Hematopoietic multipotent progenitor cell treated with erythropoietin and hydrocortisone succinate and interleukin-3 and kit ligand, for 8 days (in vitro differentiated cells): ENCODE measurements at regions not wholly inside any gene's neighbourhood (a gene's known extent, or its start where the extent isn't known, plus 50 kb on each side); places are given as distances from the start of the nearest gene placed in this dataset.

Experiments used
- DNase-seq: peaks from one replicate; pipeline ENCODE4 v3.0.0-alpha.2; 2015

DNA sequence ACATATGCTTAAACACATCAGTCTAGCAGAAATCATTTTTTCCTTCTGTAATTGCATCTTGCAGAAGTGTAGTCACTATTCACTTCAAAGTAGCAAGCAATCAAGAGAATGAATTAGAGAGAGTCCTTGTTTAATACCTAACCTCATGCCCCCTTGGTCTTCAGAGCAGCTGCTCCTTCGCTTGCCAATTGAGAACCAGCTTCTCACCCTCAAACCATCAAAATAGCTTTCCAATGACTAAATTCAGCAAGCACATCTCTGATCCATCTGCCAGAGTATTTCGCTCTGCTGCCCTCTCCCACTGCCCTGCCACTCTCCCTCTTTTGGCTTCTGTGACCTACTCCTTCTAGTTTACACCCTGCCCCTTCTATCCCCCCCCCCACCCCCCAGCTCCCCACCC is 120.7 kb upstream of the AGAP1 start:
- DNase-seq, result no peak

DNA sequence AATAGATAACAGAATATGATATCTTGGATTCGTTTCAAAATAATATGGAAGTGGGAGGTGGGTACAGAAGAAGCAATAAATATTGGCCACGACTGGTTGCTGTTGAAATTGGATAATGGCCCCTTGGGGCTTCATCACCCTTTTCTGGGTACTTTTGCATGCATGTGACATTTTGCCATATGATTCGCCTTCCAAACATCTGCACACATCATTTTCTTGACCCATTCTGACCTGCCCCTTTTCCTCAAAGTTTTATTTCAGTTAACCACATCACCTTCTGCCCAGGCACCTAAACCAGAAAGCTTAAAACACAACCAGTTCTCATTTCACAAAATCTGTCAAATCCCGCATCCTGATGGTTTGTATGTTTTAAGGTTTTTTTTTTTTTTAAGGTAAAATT is 116.7 kb upstream of the AGAP1 start:
- no peak for DNase-seq

DNA sequence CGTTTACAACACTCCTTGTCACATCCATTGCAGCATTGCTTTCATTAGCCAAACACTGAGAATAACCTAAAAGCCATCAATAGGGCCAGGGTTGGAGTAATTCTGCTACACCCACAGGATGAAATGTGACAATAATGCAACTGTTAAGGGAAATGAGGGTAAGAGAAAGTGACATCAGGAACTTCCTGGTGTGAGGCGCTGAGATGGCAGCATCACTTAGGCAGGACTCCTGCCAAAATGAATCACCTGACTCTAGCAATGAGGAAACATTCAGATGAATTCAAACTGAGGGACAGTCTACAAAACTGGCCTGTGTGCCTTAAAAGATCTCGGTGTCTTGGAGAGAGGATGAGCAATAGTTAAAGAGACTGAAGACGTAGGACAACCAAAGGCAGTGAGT is 115.6 kb upstream of the AGAP1 start:
- DNase-seq, result no peak

DNA sequence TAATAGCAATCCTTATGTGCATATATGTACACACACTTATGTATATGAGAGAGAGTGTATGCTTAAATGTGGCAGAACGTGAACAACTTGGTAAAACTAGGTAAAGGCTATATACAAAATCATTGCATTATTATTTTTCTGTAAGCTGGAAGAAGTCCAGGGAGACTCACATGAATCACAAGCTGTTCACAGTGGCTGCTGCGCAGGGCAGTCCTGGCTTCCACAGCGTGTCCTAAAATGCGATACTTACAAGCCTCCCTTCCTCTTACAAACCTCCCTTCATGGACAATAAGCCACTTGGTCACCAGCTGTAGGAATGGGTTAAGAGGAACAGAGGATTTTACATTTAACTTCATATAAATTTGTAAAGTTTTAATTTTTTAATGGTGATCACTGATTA is 114.9 kb upstream of the AGAP1 start:
- no peak for DNase-seq

DNA sequence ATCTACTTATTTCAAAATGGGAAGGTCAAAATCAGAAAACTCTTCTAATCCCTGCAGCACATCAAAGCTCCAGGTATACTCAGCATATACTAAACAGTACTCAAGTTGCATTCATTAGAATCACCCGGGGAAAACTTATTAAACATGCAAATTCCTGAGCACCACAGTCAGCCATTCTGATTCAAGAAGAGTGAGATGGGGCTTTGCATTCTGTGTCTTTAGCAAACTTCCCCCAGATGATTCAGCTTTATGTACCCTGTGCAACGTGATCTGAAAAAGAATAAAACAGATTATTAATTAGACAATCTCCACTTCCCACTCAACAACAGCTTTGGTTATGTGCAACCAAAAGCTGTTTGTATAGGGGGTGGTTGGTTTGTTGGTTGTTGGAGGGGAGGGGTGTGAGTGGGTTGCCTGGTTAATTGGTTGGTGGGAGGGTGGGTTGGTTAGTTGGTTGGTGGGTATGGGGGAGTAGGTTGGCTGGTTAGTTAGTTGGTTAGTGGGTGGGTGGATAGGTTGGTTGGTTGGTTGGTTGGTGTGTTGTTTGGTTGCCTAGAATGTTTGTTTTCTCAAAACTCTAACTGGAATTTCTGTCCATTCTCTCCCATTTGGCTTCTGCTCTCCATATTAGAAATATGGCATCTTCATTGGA is 112.5 kb upstream of the AGAP1 start:
- no peak for DNase-seq

DNA sequence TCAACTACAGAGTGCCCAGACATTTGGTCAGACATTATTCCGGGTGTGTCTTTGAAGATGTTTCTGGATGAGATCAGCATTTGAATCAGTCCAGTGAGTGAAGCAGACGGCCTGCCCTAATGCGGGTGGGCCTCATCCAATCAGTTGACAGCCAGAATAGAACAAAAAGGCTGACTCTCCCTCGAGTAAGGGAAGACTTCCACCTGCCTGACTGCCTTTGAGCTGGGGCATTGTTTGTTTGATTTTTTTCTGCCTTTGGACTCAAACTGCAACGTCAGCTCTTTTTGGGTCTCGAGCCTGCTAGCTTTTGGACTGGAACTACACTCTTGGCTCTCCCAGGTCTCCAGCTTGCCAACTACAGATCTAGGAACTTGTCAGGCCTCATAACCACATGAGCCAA is 111.7 kb upstream of the AGAP1 start:
- DNase-seq, result no peak

DNA sequence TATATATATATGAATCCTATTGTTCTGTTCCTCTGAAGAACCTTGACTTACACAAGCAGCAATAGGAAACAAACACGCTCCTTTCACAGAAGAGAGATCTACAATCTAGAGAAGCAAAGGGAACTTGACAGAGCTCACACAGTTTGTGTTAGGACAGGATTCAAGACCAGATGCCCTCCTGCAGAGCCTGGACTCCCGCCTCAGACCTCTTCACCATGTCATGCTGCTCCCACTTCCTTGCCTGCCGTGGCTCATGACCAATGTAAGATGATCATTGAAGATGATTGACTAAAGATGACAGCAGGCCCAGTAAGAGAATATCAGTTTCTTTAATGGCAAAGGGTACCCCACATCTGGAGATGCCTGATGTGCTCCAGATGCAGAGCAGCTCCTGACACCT is 111.2 kb upstream of the AGAP1 start:
- no peak for DNase-seq

DNA sequence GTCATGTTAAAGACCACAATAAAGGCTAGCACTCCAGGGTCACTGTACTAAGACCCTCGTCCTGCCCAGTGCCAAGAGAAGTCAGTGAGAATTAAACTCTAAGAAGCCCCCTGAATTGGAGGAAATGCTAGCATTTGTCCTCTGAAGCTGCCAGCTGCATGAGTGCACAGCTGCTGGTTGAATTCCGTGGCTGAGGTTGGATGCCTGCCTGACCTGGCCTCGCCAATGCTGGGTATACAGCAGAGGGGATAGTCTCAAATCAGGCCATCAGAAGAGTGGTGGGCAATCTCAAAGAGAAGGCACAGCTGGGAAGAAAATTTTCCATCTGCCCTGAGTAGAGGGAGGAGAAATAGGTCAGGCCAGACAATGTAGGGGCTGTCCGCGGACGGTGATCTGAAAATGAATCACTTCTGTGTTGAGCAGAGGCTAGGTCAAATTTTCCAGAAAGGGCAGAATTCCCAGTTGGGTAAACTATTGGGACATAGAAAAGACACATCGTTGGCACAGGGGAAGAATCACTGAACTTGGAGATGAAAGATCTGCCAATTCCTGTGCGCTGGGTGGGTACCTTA is 110.5 kb upstream of the AGAP1 start:
- no peak for DNase-seq

DNA sequence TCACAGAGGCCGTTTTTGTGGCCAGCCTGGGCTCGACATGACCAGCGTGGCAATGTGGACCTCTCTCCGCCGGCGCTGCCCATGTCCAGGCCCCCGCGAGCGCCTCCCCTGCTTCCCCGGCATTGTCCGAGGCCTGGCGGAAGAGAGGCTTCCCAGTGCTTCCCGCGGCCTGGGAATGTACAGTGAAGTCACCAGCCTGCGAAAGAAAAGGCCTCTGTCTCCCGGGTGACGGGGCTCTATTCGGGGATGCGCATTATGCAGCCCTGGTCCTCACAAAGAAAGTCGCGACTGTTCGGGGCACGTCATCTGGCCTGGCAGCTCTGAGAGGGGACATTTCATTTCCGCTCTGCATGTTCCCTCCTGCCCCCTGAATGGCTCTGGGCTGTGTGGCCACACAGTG is 109.2 kb upstream of the AGAP1 start:
- DNase-seq, result no peak

DNA sequence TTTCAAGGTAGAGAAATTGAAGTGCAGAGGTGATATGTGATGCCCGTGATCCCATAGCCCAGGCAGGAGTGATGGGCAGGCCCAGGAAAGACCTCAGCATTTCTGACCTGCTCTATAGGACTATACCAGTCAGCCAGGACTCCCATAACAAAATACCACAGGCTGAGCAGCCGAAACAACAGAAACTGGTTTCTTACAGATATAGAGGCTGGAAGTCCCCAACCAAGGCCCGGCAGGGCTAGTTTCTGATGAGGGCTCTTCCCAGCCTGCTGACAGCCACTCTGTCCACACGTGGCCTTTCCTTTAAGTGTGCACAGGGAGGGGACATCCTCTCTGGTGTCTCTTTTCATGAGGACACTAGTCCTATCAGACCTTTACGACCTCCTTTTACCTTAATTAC is 104.2 kb upstream of the AGAP1 start:
- no peak for DNase-seq

DNA sequence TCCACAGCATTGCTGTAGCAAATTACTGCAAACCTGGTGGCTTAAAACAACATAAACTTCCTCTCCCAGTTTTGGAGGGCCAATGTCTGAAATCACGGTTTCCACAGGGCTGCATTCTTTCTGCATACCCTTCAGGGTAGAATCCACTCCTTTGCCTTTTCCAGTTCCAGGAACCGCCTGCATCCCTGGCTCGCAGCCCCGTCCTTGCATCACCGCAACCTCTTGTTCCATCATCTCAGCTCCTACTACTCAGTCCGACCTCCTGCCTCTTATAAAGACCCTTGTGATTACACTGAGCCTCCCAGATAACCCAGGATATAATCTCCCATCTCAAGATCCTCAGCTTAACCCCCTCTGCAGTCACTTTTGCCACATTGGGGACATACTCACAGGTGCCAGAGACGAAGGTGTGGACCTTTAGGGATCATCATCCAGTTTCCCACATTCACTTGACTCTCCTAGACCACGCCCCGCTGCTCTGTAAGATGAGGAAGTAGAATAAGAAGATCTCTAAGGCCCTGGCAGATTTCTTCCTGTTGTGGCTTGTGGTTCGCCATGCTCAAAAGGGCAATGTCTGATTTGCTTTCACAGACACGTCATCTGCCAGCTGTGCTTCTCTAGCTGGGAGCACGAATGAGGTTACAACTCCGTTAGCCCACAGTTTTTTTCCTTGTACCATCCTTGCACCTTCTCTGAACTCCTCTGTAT is 103.6 kb upstream of the AGAP1 start:
- peak; percentile 32 for DNase-seq

DNA sequence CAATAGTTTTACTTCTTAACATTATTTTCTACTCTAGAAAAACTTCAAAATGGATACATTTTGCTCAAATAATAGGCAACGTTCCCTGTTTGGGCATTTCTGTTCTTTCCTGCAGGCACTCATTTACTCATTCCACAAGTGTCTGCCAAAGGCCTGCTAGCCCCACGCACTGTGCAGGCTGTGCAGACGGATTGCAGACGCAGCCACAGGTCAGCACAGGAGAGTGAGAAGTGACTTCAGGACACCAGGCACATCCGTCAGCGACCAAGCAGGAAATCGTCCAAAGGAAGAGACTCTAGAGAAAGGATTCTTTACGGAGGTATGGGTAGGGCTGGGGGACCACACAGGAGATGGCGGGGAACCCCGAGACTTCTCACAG is 103.0 kb upstream of the AGAP1 start:
- no peak for DNase-seq

DNA sequence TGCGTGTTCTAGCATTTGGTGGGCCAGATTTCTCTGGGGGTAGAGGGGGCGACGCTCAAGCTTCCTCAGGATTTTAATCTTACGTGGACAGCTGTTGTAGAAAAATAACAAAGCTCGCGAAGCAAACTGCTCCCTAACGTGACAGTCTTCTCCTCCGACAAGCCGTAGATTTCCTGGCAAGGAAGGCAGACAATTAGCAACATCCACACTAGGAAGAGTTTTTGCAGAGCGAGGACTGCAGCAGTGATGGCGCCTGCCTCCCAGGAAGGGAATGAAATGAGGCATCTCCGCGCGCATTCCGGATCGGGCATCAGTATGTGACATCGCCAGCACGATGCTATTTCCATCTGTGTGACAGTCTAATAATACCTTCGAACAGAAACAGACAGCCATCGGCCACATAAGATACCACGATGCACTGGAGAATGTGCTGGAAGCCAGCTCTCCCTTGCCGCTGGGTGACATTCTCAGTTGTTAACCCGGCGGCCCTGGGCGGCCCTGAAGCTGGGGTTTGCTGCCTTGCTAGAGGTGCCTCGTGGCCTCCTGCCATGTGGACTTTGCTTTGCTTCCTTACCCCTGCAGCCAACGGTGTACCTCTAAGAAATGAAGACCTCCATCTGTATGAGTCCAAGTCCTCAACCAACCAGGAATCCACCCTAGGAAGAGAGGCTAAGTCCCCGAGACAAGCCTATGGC is 101.8 kb upstream of the AGAP1 start:
- no peak for DNase-seq

DNA sequence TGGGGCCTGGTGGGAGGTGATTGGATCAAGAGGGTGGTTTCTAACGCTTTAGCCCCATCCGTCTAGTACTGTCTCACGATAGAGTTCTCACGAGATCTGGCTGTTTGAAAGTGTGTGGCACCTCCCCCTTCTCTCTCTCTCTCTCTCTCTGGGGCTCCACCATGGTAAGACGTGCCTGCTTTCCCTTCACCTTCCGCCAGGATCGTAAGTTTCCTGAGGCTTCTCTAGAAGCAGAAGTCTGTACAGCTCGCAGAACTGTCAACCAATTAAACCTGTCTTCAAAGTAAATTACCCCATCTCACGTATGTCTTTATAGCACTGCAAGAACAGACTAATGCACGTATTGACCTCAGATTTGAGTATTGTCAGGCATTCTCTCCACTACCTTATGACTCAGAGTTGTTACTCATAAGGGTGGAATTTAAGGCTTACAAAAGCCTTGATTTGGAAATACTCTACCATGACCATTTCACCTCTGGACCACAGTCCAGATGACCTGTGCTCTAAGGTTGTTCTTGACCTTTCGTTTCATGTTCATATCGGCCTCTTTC is 99.5 kb upstream of the AGAP1 start:
- DNase-seq, result no peak

DNA sequence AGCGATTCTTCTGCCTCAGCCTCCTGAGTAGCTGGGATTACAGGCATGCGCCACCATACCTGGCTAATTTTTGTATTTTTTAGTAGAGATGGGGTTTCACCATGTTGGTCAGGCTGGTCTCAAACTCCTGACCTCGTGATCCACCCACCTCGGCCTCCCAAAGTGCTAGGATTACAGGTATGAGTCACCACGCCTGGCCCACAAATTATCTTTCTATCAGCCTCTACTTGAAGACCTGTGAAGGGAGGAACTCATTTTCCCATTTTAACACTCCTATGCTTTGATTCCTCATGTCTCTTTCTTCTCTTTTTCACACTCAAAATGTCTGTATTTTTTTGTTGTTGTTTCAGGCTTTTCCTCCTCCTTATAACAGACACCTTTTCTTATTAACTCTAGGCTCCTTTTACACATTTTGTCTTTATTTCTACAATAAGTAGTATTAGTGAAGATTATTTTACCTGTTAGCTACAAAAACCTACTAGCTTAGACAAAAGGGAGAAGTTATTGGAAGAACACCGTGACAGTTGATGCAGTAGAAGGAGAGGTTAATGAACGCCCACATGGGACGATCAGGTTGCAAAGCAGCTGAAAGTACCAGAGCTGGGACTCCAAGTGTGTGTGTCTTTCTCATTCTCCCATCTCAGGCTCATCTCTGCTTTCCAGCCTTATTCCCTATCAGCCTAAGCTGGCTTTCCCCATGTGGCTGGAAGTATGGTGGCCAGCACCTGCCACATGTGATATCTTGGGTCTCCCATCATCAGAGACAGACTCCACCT is 97.6 kb upstream of the AGAP1 start:
- DNase-seq, result no peak

DNA sequence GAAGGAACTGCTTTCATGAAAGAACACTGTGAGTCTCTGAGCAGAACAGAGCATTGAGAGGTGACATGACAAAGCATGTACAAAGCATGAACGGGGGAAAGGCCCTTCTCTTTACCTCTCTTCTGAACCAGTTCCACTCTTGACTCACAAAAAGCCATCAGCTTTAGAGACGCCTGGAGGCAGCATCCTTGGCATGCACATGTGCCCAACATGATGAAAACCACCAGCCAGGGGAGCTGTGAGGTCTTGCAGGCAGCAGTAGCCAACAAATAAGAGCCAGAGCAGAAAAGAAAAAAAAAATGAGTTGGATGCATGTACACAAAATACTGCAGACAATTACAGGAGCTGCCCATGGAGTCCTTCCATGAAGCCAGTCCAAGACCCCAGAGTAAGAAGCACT is 95.5 kb upstream of the AGAP1 start:
- no peak for DNase-seq

DNA sequence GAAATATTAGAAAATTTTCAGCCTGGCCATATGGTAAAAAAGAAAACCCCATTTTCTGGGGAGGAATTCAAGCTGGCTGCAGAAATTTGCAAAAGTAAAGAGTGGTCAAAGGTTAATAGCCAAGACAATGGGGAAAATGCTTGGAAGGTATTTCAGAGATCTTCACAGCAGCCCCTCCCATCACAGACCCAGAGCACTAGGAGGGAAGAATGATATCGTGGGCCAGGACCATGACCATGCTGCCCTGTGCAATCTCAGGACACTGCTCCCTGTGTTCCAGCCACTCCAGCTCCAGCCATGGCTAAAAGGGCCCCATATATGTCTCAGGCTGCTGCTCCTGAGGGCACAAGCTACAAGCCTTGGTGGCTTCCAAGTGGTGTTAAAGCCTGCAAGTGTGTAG is 93.9 kb upstream of the AGAP1 start:
- DNase-seq, result no peak

DNA sequence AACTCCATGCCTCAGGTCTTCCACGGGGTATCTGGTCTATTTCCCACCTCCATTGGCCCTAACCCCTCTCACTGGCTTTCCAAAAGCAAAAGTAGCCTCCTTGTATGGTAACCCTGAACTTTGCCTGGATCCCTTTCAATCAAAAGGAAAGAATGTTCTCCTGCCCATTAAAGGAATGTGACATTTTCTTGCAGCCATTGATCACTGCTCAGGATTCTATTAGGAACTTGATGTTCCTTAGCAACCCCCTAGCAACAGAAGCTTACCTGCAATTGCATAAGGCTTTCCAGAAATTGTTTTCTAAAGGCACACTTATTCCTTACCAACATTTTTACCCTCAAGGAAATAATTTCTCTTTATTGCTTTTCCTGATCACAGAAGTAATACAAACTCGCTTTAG is 91.4 kb upstream of the AGAP1 start:
- no peak for DNase-seq

DNA sequence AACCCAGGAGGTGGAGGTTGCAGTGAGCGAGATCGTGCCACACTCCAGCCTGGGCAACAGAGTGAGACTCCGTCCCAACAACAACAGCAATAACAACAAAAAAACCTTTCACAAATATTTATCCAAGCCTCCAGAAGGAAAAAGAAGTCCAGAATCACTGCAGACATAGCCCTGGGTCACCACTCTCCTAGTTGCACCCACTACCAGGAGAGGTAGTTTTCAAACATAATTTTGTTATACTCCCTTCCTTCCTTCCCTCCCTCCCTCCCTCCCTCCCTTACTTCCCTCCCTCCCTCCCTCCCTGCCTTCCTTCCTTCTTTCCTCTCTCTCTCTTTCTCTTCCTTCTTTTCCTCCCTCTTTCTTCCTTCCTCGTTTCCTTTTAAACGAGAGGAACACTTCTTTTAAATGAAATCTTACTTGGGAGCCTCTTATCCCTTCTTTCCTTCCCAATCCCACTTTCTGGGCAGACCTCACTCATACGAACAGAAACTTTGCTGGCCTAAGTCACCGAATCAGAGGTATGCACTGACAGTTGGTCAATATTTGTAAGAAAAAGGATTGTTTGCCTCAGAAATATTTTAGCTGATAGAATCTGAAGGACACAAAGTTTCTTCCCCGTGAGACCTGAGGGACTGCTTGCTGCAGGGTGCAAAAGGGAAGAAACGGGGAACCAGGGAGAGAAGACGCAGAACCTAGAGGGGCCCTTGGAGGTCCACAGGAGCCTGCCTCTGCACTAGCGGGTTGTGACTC is 88.1 kb upstream of the AGAP1 start:
- no peak for DNase-seq

DNA sequence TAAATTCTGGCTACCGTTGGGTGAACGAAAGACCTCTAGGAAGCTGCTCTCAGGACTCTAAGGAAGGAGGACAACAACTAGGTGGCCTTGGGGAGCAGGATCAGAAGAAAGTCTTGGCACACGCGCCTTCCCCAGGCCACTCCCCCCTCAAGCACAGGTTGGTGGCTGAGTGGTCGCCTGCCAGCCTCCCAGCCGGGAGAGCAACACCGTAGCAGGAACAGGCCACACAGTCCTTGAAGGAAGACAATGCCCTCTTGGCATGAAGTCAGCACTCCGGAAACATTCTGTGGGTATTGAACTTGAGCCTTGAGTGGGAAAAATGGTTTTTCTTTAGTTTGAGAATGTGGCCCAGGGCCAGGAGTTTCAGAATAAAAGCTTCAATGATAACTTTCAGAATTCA is 87.4 kb upstream of the AGAP1 start:
- no peak for DNase-seq

DNA sequence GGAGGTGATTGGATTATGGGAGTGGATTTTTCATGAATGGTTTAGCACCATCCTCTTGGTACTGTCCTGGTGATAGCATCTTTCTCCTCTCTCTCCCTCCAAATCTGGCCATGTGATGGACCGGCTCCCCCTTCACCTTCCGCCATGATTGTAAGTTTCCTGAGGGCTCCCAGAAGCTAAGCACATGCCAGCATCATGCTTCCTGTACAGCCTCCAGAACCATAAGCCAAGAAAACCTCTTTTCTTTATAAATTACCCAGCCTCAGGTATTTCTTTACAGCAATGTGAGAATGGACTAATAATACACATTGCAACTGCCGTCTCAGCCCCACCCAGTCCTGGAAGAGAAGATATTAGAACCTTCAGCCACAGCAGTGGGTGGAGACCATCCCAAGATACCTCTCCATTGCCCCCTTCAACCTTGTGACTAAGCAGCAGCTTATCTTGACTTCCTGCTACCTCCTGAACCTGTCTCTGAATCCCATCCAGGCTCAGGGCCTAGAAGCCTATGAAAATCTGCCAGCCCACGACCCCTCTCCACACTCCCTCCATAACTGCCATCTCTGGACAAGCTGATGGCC is 81.8 kb upstream of the AGAP1 start:
- peak; percentile 74 for DNase-seq

DNA sequence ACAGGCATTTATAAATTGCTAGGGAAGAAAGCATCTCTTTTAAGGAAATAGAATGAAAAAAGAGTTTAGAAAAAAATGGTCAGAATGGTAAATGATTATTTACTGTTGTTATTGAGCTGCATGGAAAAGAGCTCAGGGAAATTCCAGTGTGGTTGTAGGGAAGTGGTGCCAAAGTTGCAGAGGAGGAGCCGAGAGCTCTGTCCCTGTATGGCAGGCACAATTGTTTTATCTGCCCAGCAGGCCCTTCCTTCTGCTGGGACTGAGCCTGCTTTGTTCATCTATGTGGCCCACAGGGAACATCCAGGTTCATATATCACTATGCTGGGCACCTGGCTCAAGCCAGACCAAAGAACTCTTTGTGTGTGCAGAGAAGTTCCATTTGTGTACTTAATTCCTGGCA is 80.8 kb upstream of the AGAP1 start:
- no peak for DNase-seq
